ENCODE measurements at regions not wholly inside any gene's neighbourhood (a gene's known extent, or its start where the extent isn't known, plus 50 kb on each side); places are given as distances from the start of the nearest gene placed in this dataset.
A peak's percentile ranks its signal among the peaks of the same experiment; 100 is the strongest.

DNA sequence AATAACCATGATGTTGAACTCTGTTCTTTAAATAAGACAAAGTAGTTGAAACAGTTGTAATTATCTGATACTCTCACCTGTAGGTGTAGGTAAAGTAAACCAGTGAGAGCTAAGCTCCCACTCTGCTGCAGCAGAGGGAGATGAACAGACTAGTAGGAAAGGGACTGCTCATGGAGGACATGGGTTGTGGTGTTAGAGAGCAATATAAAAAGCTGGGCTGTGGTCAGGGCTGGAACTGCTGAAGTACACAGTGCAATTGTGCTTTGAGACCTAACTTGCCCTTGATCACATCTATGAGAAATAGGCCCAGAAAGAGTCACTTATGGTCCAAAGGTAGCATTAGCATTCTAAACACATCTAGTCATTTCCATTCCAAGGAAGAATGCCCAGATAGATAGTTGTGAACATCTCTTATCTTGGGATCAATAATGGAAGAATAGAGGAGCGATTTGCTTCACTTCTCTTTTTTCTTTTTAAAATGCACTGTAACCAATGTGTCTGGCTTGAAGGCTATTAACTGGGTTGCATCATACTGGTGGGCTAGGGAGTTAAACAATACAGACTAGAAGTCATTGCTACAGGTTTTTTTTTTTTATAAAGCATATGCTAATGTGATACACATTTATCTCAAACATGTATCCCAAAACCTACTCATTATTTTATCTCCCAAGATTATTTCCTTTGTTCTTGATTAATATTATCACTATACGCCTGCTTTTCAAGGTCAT, 251.3 kb upstream of the CENPE start:
- H3K4me3 ChIP-seq (ENCODE audit: low read depth, low read length), result no peak overlapping the region
- no peak for DNase-seq (ENCODE audit: low read depth)
- TF ChIP-seq, protein P1, sequence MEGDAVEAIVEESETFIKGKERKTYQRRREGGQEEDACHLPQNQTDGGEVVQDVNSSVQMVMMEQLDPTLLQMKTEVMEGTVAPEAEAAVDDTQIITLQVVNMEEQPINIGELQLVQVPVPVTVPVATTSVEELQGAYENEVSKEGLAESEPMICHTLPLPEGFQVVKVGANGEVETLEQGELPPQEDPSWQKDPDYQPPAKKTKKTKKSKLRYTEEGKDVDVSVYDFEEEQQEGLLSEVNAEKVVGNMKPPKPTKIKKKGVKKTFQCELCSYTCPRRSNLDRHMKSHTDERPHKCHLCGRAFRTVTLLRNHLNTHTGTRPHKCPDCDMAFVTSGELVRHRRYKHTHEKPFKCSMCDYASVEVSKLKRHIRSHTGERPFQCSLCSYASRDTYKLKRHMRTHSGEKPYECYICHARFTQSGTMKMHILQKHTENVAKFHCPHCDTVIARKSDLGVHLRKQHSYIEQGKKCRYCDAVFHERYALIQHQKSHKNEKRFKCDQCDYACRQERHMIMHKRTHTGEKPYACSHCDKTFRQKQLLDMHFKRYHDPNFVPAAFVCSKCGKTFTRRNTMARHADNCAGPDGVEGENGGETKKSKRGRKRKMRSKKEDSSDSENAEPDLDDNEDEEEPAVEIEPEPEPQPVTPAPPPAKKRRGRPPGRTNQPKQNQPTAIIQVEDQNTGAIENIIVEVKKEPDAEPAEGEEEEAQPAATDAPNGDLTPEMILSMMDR (IDR thresholded peaks at IDR 0.05; ENCODE audit: control insufficient read depth, extremely low read depth, insufficient read depth), result no peak

DNA sequence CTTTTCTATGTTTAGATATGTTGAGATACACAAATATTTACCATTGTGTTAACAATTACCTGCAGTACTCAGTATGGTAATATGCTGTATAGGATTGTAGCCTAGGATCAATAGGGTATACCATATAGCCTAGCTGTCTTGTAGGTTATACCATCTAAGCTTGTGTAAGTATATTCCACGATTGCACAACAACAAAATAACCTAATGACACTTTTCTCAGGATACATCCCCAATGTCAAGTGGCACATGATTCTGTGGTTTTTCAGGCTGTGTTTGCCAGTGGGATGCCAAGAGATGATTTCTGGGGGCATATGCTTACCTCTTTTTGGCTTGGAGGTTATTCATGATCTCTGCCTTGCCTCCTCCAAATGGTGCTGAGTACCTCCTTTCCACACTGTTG, 247.2 kb upstream of the CENPE start:
- H3K4me3 ChIP-seq (ENCODE audit: low read depth, low read length), result no peak overlapping the region
- DNase-seq (ENCODE audit: low read depth), result no peak
- TF ChIP-seq, protein P1 (IDR thresholded peaks at IDR 0.05; ENCODE audit: control insufficient read depth, extremely low read depth, insufficient read depth), result no peak

DNA sequence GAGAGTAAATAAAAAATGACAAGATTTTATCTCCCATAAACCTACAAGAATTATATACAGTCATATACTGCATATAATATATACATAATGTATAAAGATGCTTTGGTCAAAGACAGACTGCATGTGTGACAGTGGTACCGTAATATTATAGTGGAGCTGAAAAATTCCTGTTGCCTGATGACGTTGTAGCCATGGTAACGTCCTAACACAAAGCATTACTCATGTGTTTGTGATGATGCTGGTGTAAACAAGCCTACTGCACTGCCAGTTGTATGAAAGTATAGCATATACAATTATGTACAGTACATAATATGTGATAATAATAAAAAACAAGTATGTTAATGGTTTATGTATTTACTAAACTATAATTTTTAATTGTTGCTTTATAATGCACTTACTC, 245.2 kb upstream of the CENPE start:
- no peak overlapping the region for H3K4me3 ChIP-seq (ENCODE audit: low read depth, low read length)
- TF ChIP-seq, protein P1 (IDR thresholded peaks at IDR 0.05; ENCODE audit: control insufficient read depth, extremely low read depth, insufficient read depth), result no peak
- DNase-seq (ENCODE audit: low read depth), result no peak

DNA sequence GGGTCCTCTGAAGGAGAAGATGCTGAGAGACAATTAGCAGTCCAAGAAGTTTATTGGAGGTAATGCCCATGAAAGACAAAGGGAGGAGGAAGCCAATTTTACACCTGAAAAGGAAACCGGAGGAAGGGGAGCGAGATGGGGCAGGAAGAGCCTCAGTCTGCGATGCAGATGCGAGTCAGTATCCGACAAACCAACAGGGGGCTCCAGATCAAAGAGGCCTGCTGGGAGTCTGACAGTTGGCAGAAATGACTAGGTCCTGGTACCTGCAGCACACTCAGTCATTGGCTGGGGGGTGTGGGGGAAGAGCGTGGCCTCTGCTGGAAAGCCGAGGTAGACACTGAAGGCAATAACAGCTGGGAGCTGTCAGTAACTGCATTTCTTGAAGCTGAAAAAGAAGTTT, 231.1 kb upstream of the CENPE start:
- TF ChIP-seq, protein P1 (IDR thresholded peaks at IDR 0.05; ENCODE audit: control insufficient read depth, extremely low read depth, insufficient read depth), result no peak
- no peak for DNase-seq (ENCODE audit: low read depth)
- H3K4me3 ChIP-seq (ENCODE audit: low read depth, low read length), result no peak overlapping the region

DNA sequence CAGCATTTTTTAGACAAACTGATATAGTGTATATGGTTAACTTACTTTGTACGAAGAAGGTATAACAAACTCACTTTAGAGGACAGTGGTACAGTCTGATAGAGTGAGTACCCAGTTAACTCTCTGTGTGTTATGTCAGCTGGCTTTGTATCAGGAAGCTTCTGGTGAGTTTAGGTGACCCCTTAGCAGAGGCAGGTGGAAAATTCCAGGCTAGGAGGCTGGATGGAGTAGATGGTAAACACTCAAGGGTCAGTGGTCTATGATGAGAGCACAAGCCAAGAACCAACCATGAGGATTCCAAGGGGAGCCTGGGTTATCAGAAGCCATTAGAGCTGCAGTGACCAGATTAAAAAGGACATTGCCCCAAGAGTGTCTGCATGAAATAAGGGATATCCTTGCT, 227.3 kb upstream of the CENPE start:
- no peak overlapping the region for H3K4me3 ChIP-seq (ENCODE audit: low read depth, low read length)
- DNase-seq (ENCODE audit: low read depth), result no peak

DNA sequence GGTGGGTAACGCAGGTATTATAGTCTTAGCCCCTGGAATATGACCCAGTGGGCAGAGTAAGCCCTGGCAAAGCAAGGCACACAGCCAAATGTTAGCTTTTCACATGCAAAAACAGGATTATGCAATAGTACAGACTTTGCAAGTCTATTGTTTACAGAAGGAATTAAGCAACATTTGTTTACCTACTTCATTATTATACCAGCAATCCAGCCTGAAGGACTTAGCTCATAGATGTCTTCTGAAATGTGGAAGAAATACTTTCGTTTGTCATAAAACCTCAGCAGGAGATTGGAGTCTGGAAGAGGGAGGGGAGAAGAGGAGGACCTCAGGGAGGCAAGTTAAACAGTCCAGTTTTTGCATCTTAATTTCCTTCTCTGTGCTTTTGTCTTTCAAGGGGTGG, 226.7 kb upstream of the CENPE start:
- peak; percentile 76 for DNase-seq (ENCODE audit: low read depth)
- TF ChIP-seq, protein P1 (IDR thresholded peaks at IDR 0.05; ENCODE audit: control insufficient read depth, extremely low read depth, insufficient read depth), result no peak
- peak overlapping the region; percentile 14; the same call in 1 of the 2 replicates for H3K4me3 ChIP-seq (ENCODE audit: low read depth, low read length)

More for the DNA sequence above, 227.3 kb upstream of the CENPE start:
- TF ChIP-seq, protein P1 (IDR thresholded peaks at IDR 0.05; ENCODE audit: control insufficient read depth, extremely low read depth, insufficient read depth), result no peak

DNA sequence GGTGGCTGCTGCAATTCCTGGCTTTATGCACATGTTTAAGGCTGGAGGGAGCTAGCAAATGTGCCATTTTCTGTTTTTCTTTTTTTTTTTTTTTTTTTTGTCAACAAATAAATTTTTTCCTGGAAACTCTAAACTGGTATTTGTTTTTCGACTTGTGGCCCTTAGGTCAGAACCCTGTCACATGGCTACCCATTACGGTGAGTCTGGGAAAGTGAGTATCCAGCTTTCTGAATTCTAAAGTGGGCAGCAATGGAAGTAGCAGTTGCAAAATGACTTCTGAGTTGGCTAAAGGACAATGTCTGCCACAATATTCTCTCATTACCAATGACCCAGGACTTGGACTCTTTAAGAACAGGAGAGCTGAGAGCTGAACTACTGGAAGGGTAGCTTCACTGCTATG, 225.1 kb upstream of the CENPE start:
- H3K4me3 ChIP-seq (ENCODE audit: low read depth, low read length), result no peak overlapping the region
- TF ChIP-seq, protein P1 (IDR thresholded peaks at IDR 0.05; ENCODE audit: control insufficient read depth, extremely low read depth, insufficient read depth), result no peak
- DNase-seq (ENCODE audit: low read depth), result no peak

All from LNCaP clone FGC (cell line).